Testis (tissue), 2 donors: ENCODE measurements at regions not wholly inside any gene's neighbourhood (a gene's known extent, or its start where the extent isn't known, plus 50 kb on each side); places are given as distances from the start of the nearest gene placed in this dataset.

ENCODE experiments used
- CTCF ChIP-seq, 3 experiments: fragments of 450-650 bp in 2 of 3; fragments of 200-600 bp in 1 of 3; sonication (generic) in 1 of 3; IDR thresholded peaks; one replicate each; pipeline ENCODE4 v1.5.1; 2016 to 2019; ENCODE audit warnings: antibody characterized with exemption in 3 of 3, mild to moderate bottlenecking in 2 of 3, moderate library complexity in 1 of 3
- POLR2A ChIP-seq: fragments of 450-650 bp; IDR thresholded peaks from one replicate; pipeline ENCODE4 v1.6.1; 2017; ENCODE audit warnings: antibody characterized with exemption, mild to moderate bottlenecking, moderate library complexity

GRCh38 chr10:22803261-22803885, 89.0 kb upstream of the PIP4K2A start:
- no peak for TF ChIP-seq CTCF (IDR thresholded peaks at IDR 0.05)
- TF ChIP-seq POLR2A, result no peak
